ENCODE measurements at regions not wholly inside any gene's neighbourhood (a gene's known extent, or its start where the extent isn't known, plus 50 kb on each side); places are given as distances from the start of the nearest gene placed in this dataset.

- DNase-seq (ENCODE audit: low read depth in 1 of 2, low spot score in 1 of 2), result no peak
- H3K4me3 ChIP-seq (replicated peaks; ENCODE audit: insufficient read depth, low read length), result no peak overlapping the region
- no peak overlapping the region for H3K27ac ChIP-seq (replicated peaks)
- TF ChIP-seq SPI1 (IDR thresholded peaks at IDR 0.05; ENCODE audit: borderline replicate concordance, low read depth) (no peak), POLR2AphosphoS5 (IDR thresholded peaks at IDR 0.05; ENCODE audit: low read depth) (no peak), GABPA (IDR thresholded peaks at IDR 0.05; ENCODE audit: low read depth) (no peak)
- TF ChIP-seq, protein P1, sequence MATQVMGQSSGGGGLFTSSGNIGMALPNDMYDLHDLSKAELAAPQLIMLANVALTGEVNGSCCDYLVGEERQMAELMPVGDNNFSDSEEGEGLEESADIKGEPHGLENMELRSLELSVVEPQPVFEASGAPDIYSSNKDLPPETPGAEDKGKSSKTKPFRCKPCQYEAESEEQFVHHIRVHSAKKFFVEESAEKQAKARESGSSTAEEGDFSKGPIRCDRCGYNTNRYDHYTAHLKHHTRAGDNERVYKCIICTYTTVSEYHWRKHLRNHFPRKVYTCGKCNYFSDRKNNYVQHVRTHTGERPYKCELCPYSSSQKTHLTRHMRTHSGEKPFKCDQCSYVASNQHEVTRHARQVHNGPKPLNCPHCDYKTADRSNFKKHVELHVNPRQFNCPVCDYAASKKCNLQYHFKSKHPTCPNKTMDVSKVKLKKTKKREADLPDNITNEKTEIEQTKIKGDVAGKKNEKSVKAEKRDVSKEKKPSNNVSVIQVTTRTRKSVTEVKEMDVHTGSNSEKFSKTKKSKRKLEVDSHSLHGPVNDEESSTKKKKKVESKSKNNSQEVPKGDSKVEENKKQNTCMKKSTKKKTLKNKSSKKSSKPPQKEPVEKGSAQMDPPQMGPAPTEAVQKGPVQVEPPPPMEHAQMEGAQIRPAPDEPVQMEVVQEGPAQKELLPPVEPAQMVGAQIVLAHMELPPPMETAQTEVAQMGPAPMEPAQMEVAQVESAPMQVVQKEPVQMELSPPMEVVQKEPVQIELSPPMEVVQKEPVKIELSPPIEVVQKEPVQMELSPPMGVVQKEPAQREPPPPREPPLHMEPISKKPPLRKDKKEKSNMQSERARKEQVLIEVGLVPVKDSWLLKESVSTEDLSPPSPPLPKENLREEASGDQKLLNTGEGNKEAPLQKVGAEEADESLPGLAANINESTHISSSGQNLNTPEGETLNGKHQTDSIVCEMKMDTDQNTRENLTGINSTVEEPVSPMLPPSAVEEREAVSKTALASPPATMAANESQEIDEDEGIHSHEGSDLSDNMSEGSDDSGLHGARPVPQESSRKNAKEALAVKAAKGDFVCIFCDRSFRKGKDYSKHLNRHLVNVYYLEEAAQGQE (IDR thresholded peaks at IDR 0.05; ENCODE audit: insufficient replicate concordance, low read depth), result no peak
- TF ChIP-seq, protein P2, sequence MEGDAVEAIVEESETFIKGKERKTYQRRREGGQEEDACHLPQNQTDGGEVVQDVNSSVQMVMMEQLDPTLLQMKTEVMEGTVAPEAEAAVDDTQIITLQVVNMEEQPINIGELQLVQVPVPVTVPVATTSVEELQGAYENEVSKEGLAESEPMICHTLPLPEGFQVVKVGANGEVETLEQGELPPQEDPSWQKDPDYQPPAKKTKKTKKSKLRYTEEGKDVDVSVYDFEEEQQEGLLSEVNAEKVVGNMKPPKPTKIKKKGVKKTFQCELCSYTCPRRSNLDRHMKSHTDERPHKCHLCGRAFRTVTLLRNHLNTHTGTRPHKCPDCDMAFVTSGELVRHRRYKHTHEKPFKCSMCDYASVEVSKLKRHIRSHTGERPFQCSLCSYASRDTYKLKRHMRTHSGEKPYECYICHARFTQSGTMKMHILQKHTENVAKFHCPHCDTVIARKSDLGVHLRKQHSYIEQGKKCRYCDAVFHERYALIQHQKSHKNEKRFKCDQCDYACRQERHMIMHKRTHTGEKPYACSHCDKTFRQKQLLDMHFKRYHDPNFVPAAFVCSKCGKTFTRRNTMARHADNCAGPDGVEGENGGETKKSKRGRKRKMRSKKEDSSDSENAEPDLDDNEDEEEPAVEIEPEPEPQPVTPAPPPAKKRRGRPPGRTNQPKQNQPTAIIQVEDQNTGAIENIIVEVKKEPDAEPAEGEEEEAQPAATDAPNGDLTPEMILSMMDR (IDR thresholded peaks at IDR 0.05; ENCODE audit: insufficient read depth, low read length), result no peak
- H3K27me3 ChIP-seq (ENCODE audit: insufficient read depth, poor library complexity, severe bottlenecking), result no peaks in the 10 kb centered on the region
Observed at GRCh38 chr2:129678751-129679150, 300.7 kb upstream of the RAB6C start.

GRCh38 chr2:129681788-129682187 is 297.7 kb upstream of the RAB6C start:
- TF ChIP-seq, protein P2 (IDR thresholded peaks at IDR 0.05; ENCODE audit: insufficient read depth, low read length), result no peak
- TF ChIP-seq SPI1 (IDR thresholded peaks at IDR 0.05; ENCODE audit: borderline replicate concordance, low read depth) (no peak), POLR2AphosphoS5 (IDR thresholded peaks at IDR 0.05; ENCODE audit: low read depth) (no peak), GABPA (IDR thresholded peaks at IDR 0.05; ENCODE audit: low read depth) (no peak)
- TF ChIP-seq, protein P1 (IDR thresholded peaks at IDR 0.05; ENCODE audit: insufficient replicate concordance, low read depth), result no peak
- no peak for DNase-seq (ENCODE audit: low read depth in 1 of 2, low spot score in 1 of 2)
- no peak overlapping the region for H3K4me3 ChIP-seq (replicated peaks; ENCODE audit: insufficient read depth, low read length)
- no peaks in the 10 kb centered on the region for H3K27me3 ChIP-seq (ENCODE audit: insufficient read depth, poor library complexity, severe bottlenecking)
- H3K27ac ChIP-seq (replicated peaks), result no peak overlapping the region

DNA sequence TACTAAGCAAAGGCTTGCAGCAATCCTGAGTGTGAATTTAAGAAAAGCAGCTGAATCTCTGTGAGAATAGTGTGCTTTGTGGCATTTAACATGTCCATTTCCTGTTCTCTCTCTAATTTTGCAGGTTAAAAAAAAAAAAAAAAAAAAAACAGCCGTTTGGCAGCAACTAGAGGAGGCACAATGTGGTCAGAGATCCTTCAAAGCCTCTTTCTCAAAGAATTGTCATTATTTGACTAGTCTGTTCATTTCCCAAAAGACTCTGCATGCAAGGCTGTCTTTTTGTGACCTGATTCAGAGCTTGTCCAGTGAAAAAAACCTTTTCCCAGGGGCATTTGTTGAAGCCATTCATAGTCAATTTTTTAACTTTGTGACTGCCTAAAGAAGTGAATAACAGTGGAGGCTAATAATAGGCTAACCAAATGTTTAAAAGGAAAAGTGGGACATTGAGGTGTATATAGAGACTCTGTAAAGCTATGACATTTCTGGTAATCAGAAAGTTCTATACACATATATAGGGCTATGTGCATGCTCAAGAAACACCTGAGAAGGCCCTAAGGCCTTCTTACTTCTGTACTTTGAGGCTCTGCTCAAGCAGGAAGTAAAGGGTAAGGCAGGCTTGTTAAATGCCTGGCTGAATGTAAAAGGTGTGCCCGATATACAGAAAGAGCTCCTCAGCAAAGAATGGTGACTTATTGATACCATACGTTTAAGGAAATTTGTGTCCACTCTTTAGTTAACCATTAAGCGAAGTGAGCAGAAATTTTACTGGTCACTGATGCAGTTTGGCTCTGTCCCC is 289.6 kb upstream of the RAB6C start:
- no peaks in the 10 kb centered on the region for H3K27me3 ChIP-seq (ENCODE audit: insufficient read depth, poor library complexity, severe bottlenecking)
- H3K27ac ChIP-seq (replicated peaks), result no peak overlapping the region
- no peak for TF ChIP-seq POLR2AphosphoS5 (IDR thresholded peaks at IDR 0.05; ENCODE audit: low read depth)
- TF ChIP-seq, protein P1 (IDR thresholded peaks at IDR 0.05; ENCODE audit: insufficient replicate concordance, low read depth), result no peak
- TF ChIP-seq GABPA (IDR thresholded peaks at IDR 0.05; ENCODE audit: low read depth), result no peak
- no peak for TF ChIP-seq SPI1 (IDR thresholded peaks at IDR 0.05; ENCODE audit: borderline replicate concordance, low read depth)
- TF ChIP-seq, protein P2 (IDR thresholded peaks at IDR 0.05; ENCODE audit: insufficient read depth, low read length), result no peak
- no peak overlapping the region for H3K4me3 ChIP-seq (replicated peaks; ENCODE audit: insufficient read depth, low read length)
- no peak for DNase-seq (ENCODE audit: low read depth in 1 of 2, low spot score in 1 of 2)

Measured in HL-60 (cell line).